H9 (cell line): ENCODE measurements at regions not wholly inside any gene's neighbourhood (a gene's known extent, or its start where the extent isn't known, plus 50 kb on each side); places are given as distances from the start of the nearest gene placed in this dataset.
"Not testable (repeated sequence)": the region's sequence is repeated elsewhere in the genome, so short reads cannot be mapped to it uniquely, and the experiment has no call there.

Source experiments
- DNase-seq: peaks from one replicate; pipeline ENCODE4 v3.0.0-alpha.2; 2017
- H2AFZ ChIP-seq: one replicate; pipeline ENCODE4 v1.6.1; 2013; ENCODE audit warnings: mild to moderate bottlenecking, low read length, control low read depth, moderate library complexity
- H2AK5ac ChIP-seq: 2 replicates; pipeline ENCODE4 v1.6.1; 2013; ENCODE audit warnings: low read length, control low read depth, mixed read lengths; ENCODE audit not compliant: insufficient read length
- H2BK120ac ChIP-seq: one replicate; pipeline ENCODE4 v1.6.1; 2013; ENCODE audit warnings: low read depth, mild to moderate bottlenecking, low read length, control low read depth, inconsistent platforms; ENCODE audit not compliant: poor library complexity, severe bottlenecking
- H2BK12ac ChIP-seq: 2 replicates; pipeline ENCODE4 v1.6.1; 2013; ENCODE audit warnings: low read length, control low read depth, mixed read lengths, low read depth; ENCODE audit not compliant: insufficient read length
- H2BK15ac ChIP-seq: 2 replicates; pipeline ENCODE4 v1.6.1; 2013; ENCODE audit warnings: low read depth, low read length, control low read depth
- H2BK20ac ChIP-seq: one replicate; pipeline ENCODE4 v1.6.1; 2013; ENCODE audit warnings: low read depth, mild to moderate bottlenecking, low read length, control low read depth, inconsistent platforms; ENCODE audit not compliant: poor library complexity, severe bottlenecking
- H2BK5ac ChIP-seq: 2 replicates; pipeline ENCODE4 v1.6.1; 2013; ENCODE audit warnings: low read length, control low read depth, mixed read lengths; ENCODE audit not compliant: insufficient read length
- H3K14ac ChIP-seq: 2 replicates; pipeline ENCODE4 v1.6.1; 2013; ENCODE audit warnings: low read length, control low read depth; ENCODE audit not compliant: insufficient read depth
- H3K18ac ChIP-seq: 2 replicates; pipeline ENCODE4 v1.6.1; 2013; ENCODE audit warnings: low read depth, mild to moderate bottlenecking, mixed read lengths, low read length, control low read depth; ENCODE audit not compliant: insufficient read length
- H3K23ac ChIP-seq: 2 replicates; pipeline ENCODE4 v1.6.1; 2013; ENCODE audit warnings: low read length, control low read depth, mixed read lengths, low read depth; ENCODE audit not compliant: insufficient read length
- H3K23me2 ChIP-seq: 2 replicates; pipeline ENCODE4 v1.6.1; 2013; ENCODE audit warnings: low read depth, mild to moderate bottlenecking, mixed read lengths, low read length, control low read depth; ENCODE audit not compliant: insufficient read length, poor library complexity, severe bottlenecking
- H3K27ac ChIP-seq: 2 replicates; pipeline ENCODE4 v1.5.1; 2013; ENCODE audit warnings: low read length, control low read depth, mixed read lengths, low read depth; ENCODE audit not compliant: insufficient read length
- H3K27me3 ChIP-seq: 2 replicates; pipeline ENCODE4 v1.6.1; 2013; ENCODE audit warnings: low read length, control low read depth, inconsistent platforms; ENCODE audit not compliant: insufficient read depth
- H3K4ac ChIP-seq: 2 replicates; pipeline ENCODE4 v1.6.1; 2013; ENCODE audit warnings: low read depth, mild to moderate bottlenecking, control low read depth, inconsistent platforms, low read length, moderate library complexity
- H3K4me1 ChIP-seq: 2 replicates; pipeline ENCODE4 v1.6.1; 2013; ENCODE audit warnings: low read length, control low read depth, inconsistent platforms; ENCODE audit not compliant: insufficient read depth
- H3K4me2 ChIP-seq: 2 replicates; pipeline ENCODE4 v1.6.1; 2013; ENCODE audit warnings: low read length, control low read depth, mixed read lengths; ENCODE audit not compliant: insufficient read length, insufficient read depth
- H3K56ac ChIP-seq: 2 replicates; pipeline ENCODE4 v1.6.1; 2013; ENCODE audit warnings: low read depth, mild to moderate bottlenecking, mixed read lengths, low read length, control low read depth; ENCODE audit not compliant: insufficient read length
- H3K79me1 ChIP-seq: 2 replicates; pipeline ENCODE4 v1.6.1; 2013; ENCODE audit warnings: low read depth, mild to moderate bottlenecking, moderate library complexity, low read length, control low read depth, inconsistent platforms; ENCODE audit not compliant: insufficient read depth, poor library complexity, severe bottlenecking
- H3K79me2 ChIP-seq: 2 replicates; pipeline ENCODE4 v1.6.1; 2013; ENCODE audit warnings: low read length, control low read depth, inconsistent platforms; ENCODE audit not compliant: insufficient read depth
- H3K9ac ChIP-seq: 2 replicates; pipeline ENCODE4 v1.6.1; 2013; ENCODE audit warnings: low read length, control low read depth, mixed read lengths; ENCODE audit not compliant: insufficient read length; ENCODE audit errors: extremely low read depth
- H3K9me3 ChIP-seq: one replicate; pipeline ENCODE4 v1.6.1; 2013; ENCODE audit warnings: low read depth, low read length, inconsistent platforms; ENCODE audit not compliant: control insufficient read depth
- H3T11ph ChIP-seq: one replicate; pipeline ENCODE4 v1.6.1; 2013; ENCODE audit warnings: mild to moderate bottlenecking, low read length, control low read depth, inconsistent platforms
- H4K20me1 ChIP-seq: one replicate; pipeline ENCODE4 v1.6.1; 2013; ENCODE audit not compliant: control insufficient read depth, insufficient read length, insufficient read depth
- H4K5ac ChIP-seq: 2 replicates; pipeline ENCODE4 v1.6.1; 2013; ENCODE audit warnings: low read depth, mild to moderate bottlenecking, mixed read lengths, low read length, control low read depth; ENCODE audit not compliant: insufficient read length
- H4K8ac ChIP-seq: replicated peaks from 2 replicates; pipeline ENCODE4 v1.6.1; 2013; ENCODE audit warnings: low read length, control low read depth, mixed read lengths, low read depth; ENCODE audit not compliant: insufficient read length
- H4K91ac ChIP-seq: 2 replicates; pipeline ENCODE4 v1.6.1; 2013; ENCODE audit warnings: low read depth, mild to moderate bottlenecking, moderate library complexity, mixed read lengths, low read length, control low read depth; ENCODE audit not compliant: insufficient read length
- H3K27ac Mint-ChIP-seq, 3 experiments: 2 replicates in 2 of 3; 3 replicates in 1 of 3; pipeline ENCODE4 v1.8.0; 2020 to 2021; ENCODE audit warnings: mixed read lengths in 3 of 3, mild to moderate bottlenecking in 1 of 3, moderate library complexity in 1 of 3
- H3K27me3 Mint-ChIP-seq: 2 replicates; pipeline ENCODE4 v1.8.0; 2021; ENCODE audit warnings: low read depth, mild to moderate bottlenecking, moderate library complexity, mixed read lengths
- H3K36me3 Mint-ChIP-seq, 3 experiments: 2 replicates in 2 of 3; 3 replicates in 1 of 3; pipeline ENCODE4 v1.8.0; 2020 to 2021; ENCODE audit warnings: low read depth in 3 of 3, mixed read lengths in 3 of 3; ENCODE audit not compliant: insufficient read depth in 1 of 3
- H3K4me1 Mint-ChIP-seq, 2 experiments: 2 replicates each; pipeline ENCODE4 v1.8.0; 2020; ENCODE audit warnings: mixed read lengths in 2 of 2
- H3K4me3 Mint-ChIP-seq, 2 experiments: 2 replicates in 1 of 2; 3 replicates in 1 of 2; pipeline ENCODE4 v1.8.0; 2020 to 2021; ENCODE audit warnings: mild to moderate bottlenecking in 2 of 2, mixed read lengths in 2 of 2, moderate library complexity in 1 of 2
- H3K9me3 Mint-ChIP-seq, 2 experiments: 2 replicates in 1 of 2; 3 replicates in 1 of 2; pipeline ENCODE4 v1.8.0; 2020; ENCODE audit warnings: mild to moderate bottlenecking in 2 of 2, mixed read lengths in 2 of 2, moderate library complexity in 1 of 2
- WGBS: extraction: QIAGEN DNeasy Blood & Tissue Kit; methylation state at CpG from one replicate; pipeline ENCODE4 v1.1.7; 2013; ENCODE audit warnings: missing lambda C conversion rate, low lambda C conversion rate, mixed read lengths; ENCODE audit not compliant: insufficient read length; ENCODE audit errors: extremely low coverage; 5-methylcytosine and 5-hydroxymethylcytosine counted together
- TF ChIP-seq, protein P1 (sequence below): fragments of 200-600 bp; sonication (generic); conservative IDR thresholded peaks from 3 replicates; pipeline ENCODE4 v1.8.0; 2021; ENCODE audit warnings: antibody characterized with exemption, mild to moderate bottlenecking

DNA sequence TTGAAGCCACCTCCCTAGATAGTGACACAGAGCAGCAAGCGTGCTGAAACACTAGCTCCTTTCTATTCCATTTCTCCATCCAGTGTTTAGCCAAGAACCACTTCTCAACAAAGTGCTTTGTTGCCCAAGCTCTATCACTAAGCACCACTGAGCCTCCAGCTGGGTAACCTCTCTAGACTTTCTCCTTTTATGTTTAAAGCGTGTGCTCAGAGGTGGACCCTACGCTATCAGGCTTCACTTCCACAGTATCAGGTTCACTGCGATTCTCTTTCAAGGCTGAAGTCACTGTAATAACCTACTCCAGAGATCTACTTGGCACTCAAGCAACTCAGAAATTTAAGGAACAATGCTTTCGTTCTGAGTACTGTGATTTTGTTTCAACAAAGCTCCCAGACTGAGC is 197.9 kb downstream of the LNPK start:
- Histone ChIP-seq H3K4ac (no peak overlapping the region), H3K79me1 (no peaks in the 10 kb centered on the region), H2BK12ac (no peak overlapping the region), H4K8ac (no peak overlapping the region), H3K79me2 (no peaks in the 10 kb centered on the region), H3K27me3 (no peaks in the 10 kb centered on the region), H3K9me3 (no peaks in the 10 kb centered on the region), H3K23me2 (no peaks in the 10 kb centered on the region), H2AK5ac (no peak overlapping the region), H2BK15ac (no peak overlapping the region), H3K4me1 (no peaks in the 10 kb centered on the region), H2BK5ac (no peak overlapping the region), H3K23ac (no peak overlapping the region), H3K14ac (no peak overlapping the region), H2BK120ac (no peak overlapping the region), H3K56ac (no peak overlapping the region), H4K5ac (no peak overlapping the region), H3K18ac (no peak overlapping the region), H3T11ph (no peak overlapping the region), H2AFZ (no peak overlapping the region), H4K91ac (no peak overlapping the region), H2BK20ac (no peak overlapping the region), H3K9ac (no peak overlapping the region), H3K4me2 (no peak overlapping the region), H4K20me1 (no peaks in the 10 kb centered on the region), H3K27ac (no peak overlapping the region)
- Mint-ChIP-seq H3K4me1 (peaks cover 4 to 6% of the 10 kb centered on the region in 2 experiments; a peak in 3 of 4 replicates), H3K36me3 (no peaks in the 10 kb centered on the region), H3K9me3 (no peaks in the 10 kb centered on the region), H3K27ac (no peak overlapping the region), H3K27me3 (no peaks in the 10 kb centered on the region), H3K4me3 (no peak overlapping the region)
- TF ChIP-seq, protein P1, sequence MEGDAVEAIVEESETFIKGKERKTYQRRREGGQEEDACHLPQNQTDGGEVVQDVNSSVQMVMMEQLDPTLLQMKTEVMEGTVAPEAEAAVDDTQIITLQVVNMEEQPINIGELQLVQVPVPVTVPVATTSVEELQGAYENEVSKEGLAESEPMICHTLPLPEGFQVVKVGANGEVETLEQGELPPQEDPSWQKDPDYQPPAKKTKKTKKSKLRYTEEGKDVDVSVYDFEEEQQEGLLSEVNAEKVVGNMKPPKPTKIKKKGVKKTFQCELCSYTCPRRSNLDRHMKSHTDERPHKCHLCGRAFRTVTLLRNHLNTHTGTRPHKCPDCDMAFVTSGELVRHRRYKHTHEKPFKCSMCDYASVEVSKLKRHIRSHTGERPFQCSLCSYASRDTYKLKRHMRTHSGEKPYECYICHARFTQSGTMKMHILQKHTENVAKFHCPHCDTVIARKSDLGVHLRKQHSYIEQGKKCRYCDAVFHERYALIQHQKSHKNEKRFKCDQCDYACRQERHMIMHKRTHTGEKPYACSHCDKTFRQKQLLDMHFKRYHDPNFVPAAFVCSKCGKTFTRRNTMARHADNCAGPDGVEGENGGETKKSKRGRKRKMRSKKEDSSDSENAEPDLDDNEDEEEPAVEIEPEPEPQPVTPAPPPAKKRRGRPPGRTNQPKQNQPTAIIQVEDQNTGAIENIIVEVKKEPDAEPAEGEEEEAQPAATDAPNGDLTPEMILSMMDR, result no peak
- DNase-seq, result no peak
- no CpG with 5 or more reads among the region's 5 CpGs for WGBS

DNA sequence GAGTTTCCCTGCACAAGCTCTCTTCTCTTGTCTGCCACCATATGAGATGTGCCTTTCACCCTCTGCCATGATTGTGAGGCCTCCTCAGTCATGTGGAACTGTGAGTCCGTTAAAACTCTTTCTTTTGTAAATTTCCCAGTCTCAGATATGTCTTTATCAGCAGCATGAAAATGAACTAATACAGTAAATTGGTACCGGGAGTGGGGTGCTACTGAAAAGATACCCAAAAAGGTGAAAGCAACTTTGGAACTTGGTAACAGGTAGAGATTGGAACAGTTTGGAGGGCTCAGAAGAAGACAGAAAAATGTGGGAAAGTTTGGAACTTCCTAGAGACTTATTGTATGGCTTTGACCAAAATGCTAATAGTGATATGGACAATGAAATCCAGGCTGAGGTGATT is 205.6 kb downstream of the LNPK start:
- H3K14ac ChIP-seq, H3K4me1 Mint-ChIP-seq, H3T11ph ChIP-seq, H4K91ac ChIP-seq, H2AFZ ChIP-seq, H4K8ac ChIP-seq, H2BK5ac ChIP-seq, H3K4me2 ChIP-seq, H2BK20ac ChIP-seq, H3K27me3 Mint-ChIP-seq, H3K18ac ChIP-seq, H2BK12ac ChIP-seq, H3K79me2 ChIP-seq, H3K27me3 ChIP-seq, H3K9ac ChIP-seq, H3K27ac ChIP-seq, H4K5ac ChIP-seq, H3K9me3 ChIP-seq, H2BK120ac ChIP-seq, H3K56ac ChIP-seq, H3K23me2 ChIP-seq, DNase-seq, H3K27ac Mint-ChIP-seq, H3K4me1 ChIP-seq, H3K23ac ChIP-seq, H3K4ac ChIP-seq, H3K79me1 ChIP-seq, H2BK15ac ChIP-seq, H3K4me3 Mint-ChIP-seq, H2AK5ac ChIP-seq, H4K20me1 ChIP-seq: not testable (repeated sequence)
- Mint-ChIP-seq H3K36me3 (peaks cover 13 to 23% (median 20%) of the 10 kb centered on the region in 3 experiments), H3K9me3 (peaks cover 25 to 32% of the 10 kb centered on the region in 2 experiments)
- no CpG with 5 or more reads among the region's 2 CpGs for WGBS
